Body of pancreas (tissue), 4 donors: ENCODE measurements at regions not wholly inside any gene's neighbourhood (a gene's known extent, or its start where the extent isn't known, plus 50 kb on each side); places are given as distances from the start of the nearest gene placed in this dataset.

Experiments
- ATAC-seq: fragments of 150-250 bp; one replicate; pipeline ENCODE4 v1.9.1; 2016
- DNase-seq, 4 donors: peaks; one replicate each; pipeline ENCODE4 v3.0.0-alpha.2; 2019
- H3K27ac ChIP-seq, 4 donors: fragments of 200-600 bp; sonication (generic); 1 replicate in 3 of 4; 2 replicates in 1 of 4; pipeline versions ENCODE4 v1.5.1 to v1.6.1; 2016 to 2019; ENCODE audit warnings: mild to moderate bottlenecking in 1 of 4, mixed read lengths in 1 of 4, moderate library complexity in 1 of 4
- H3K27me3 ChIP-seq, 2 donors: fragments of 200-600 bp; sonication (generic); one replicate each; pipeline ENCODE4 v1.6.0; 2016; ENCODE audit warnings: mild to moderate bottlenecking in 1 of 2
- H3K36me3 ChIP-seq, 2 donors: fragments of 200-600 bp; sonication (generic); replicated peaks in 1 of 2; 2 replicates each; pipeline ENCODE4 v1.5.1; 2016; ENCODE audit warnings: low read depth in 2 of 2; ENCODE audit not compliant: insufficient read depth in 1 of 2
- H3K4me1 ChIP-seq: fragments of 200-600 bp; sonication (generic); one replicate; pipeline ENCODE4 v1.6.0; 2016
- H3K4me3 ChIP-seq, 2 donors: fragments of 200-600 bp; sonication (generic); 1 replicate in 1 of 2; 2 replicates in 1 of 2; pipeline ENCODE4 v1.5.1; 2016 to 2019
- H3K9me3 ChIP-seq, 3 donors: fragments of 200-600 bp; sonication (generic); 1 replicate in 2 of 3; 2 replicates in 1 of 3; pipeline ENCODE4 v1.5.1; 2016
- POLR2A ChIP-seq, 3 donors: fragments of 450-650 bp; IDR thresholded peaks; one replicate each; pipeline ENCODE4 v1.6.1; 2016; ENCODE audit warnings: antibody characterized with exemption in 3 of 3, mild to moderate bottlenecking in 2 of 3
- WGBS, 2 donors: methylation state at CpG; one replicate each; pipeline ENCODE4 v1.1.5; 2017; 5-methylcytosine and 5-hydroxymethylcytosine counted together
- intact Hi-C: fragments of 100-400 bp; cut with DNase I; formaldehyde crosslinking; loops from one replicate; pipeline ENCODE4 v1.15.1; 2023
- TF ChIP-seq, protein P1 (sequence below), 7 experiments: fragments of 450-650 bp in 4 of 7; fragments of 200-600 bp in 3 of 7; sonication (generic) in 3 of 7; IDR thresholded peaks; one replicate each; pipeline ENCODE4 v1.5.1; 2016 to 2019; ENCODE audit warnings: antibody characterized with exemption in 7 of 7

DNA sequence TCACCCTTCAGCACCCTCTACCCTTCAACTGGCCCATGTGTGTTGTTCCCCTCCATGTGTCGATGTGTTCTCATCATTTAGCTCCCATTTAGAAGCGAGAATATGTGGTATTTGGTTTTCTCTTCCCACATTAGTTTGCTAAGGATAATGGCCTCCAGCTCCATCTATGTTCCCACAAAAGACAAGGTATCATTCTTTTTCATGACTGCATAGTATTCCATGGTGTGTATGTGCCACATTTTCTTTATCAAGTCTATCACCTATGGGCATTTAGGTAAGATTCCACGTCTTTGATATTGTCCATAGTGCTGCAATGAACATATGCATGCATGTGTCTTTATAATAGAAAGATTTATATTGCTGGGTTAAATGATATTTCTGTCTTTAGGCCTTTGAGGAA, 325.1 kb upstream of the ADAMTS16 start:
- 52 to 56% methylated on average over 3 of the region's 3 CpGs for WGBS, 2 donors
- ATAC-seq = no peak
- no peaks in the 10 kb centered on the region for H3K36me3 ChIP-seq

DNA sequence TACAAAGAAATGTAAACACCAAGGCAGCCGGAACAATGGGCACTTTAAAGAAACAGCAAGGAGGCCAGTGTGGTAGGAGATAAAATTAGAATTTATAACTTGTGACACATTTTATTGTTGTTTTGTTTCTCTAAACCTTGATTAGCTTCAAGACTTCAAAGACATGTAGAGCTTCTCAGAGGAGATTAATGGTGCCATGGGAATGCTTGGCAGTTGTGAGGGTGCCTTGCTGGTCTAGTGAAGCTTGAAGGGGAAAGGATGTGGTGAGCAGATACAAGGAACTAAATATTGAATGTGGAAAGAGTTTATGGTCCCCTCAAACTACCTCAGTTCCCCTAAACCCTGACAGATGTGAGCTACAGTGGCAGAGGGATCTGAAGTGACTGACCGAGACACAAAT, 322.4 kb upstream of the ADAMTS16 start:
- 33 to 52% methylated on average over 2 of the region's 2 CpGs for WGBS, 2 donors
- Histone ChIP-seq H3K4me3 (no peak overlapping the region), H3K36me3 (no peaks in the 10 kb centered on the region), H3K27ac (no peak overlapping the region), H3K27me3 (no peaks in the 10 kb centered on the region), H3K9me3 (no peaks in the 10 kb centered on the region), H3K4me1 (no peaks in the 10 kb centered on the region)
- no peak for ATAC-seq
- intact Hi-C loops = no loop called here
- no peak for DNase-seq
- TF ChIP-seq POLR2A (IDR thresholded peaks at IDR 0.05) = no peak
- TF ChIP-seq, protein P1, sequence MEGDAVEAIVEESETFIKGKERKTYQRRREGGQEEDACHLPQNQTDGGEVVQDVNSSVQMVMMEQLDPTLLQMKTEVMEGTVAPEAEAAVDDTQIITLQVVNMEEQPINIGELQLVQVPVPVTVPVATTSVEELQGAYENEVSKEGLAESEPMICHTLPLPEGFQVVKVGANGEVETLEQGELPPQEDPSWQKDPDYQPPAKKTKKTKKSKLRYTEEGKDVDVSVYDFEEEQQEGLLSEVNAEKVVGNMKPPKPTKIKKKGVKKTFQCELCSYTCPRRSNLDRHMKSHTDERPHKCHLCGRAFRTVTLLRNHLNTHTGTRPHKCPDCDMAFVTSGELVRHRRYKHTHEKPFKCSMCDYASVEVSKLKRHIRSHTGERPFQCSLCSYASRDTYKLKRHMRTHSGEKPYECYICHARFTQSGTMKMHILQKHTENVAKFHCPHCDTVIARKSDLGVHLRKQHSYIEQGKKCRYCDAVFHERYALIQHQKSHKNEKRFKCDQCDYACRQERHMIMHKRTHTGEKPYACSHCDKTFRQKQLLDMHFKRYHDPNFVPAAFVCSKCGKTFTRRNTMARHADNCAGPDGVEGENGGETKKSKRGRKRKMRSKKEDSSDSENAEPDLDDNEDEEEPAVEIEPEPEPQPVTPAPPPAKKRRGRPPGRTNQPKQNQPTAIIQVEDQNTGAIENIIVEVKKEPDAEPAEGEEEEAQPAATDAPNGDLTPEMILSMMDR (IDR thresholded peaks at IDR 0.05) = no peak

More for the DNA sequence above, 325.1 kb upstream of the ADAMTS16 start:
- TF ChIP-seq, protein P1 (IDR thresholded peaks at IDR 0.05) = no peak
- no peak for TF ChIP-seq POLR2A (IDR thresholded peaks at IDR 0.05)
- no peak for DNase-seq
- H3K27me3 ChIP-seq = no peaks in the 10 kb centered on the region
- H3K27ac ChIP-seq = no peak overlapping the region
- intact Hi-C loops = no loop called here
- no peak overlapping the region for H3K4me3 ChIP-seq
- no peaks in the 10 kb centered on the region for H3K9me3 ChIP-seq
- no peaks in the 10 kb centered on the region for H3K4me1 ChIP-seq

DNA sequence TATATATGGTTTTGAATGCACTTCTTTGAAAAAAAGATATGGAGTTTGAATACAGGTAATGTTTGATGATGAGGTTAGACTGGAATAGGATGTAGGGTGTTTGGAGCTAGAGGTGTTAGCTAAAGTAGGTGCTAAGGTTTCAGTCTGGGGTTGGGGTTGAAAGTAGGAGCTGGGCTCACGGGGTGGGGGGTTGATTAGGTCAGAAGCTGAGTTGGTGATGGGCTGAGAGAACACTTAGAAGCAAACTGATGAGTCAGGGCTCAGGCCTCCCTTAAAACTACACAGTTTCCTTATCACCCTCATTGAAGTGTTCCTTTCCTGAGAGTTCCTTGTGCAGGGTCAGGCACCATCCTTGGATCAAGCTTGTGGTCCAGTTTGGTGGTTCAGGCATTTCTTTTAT, 308.8 kb upstream of the ADAMTS16 start:
- H3K27ac ChIP-seq = no peak overlapping the region
- H3K4me1 ChIP-seq = no peaks in the 10 kb centered on the region
- no peaks in the 10 kb centered on the region for H3K36me3 ChIP-seq
- no peak overlapping the region for H3K4me3 ChIP-seq
- no peak for DNase-seq
- intact Hi-C loops = no loop called here
- ATAC-seq = no peak
- no peaks in the 10 kb centered on the region for H3K9me3 ChIP-seq
- WGBS, 2 donors = 22 to 24% methylated on average over 1 of the region's 1 CpG
- no peaks in the 10 kb centered on the region for H3K27me3 ChIP-seq
- TF ChIP-seq, protein P1 (IDR thresholded peaks at IDR 0.05) = no peak
- TF ChIP-seq POLR2A (IDR thresholded peaks at IDR 0.05) = no peak

DNA sequence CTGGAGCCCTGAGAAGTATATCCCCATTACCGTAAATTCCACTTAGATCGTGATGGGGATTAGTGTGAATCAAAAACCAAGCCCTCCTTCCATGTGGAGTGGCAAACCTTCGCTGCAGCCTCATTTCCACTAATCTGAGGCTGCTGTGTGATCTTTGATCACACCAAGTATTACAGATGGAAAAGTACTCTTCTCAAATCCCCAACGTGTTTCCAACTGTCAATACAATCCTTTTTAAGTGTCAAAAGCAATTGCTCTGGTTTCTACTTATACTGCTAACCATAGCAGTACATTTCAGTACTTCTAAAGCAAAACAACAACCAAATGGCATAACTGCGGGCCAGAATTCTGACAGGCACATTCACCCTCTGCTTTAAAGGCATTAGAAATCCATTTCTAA, 307.7 kb upstream of the ADAMTS16 start:
- WGBS, 2 donors = 48 to 55% methylated on average over 5 of the region's 5 CpGs
- H3K27me3 ChIP-seq = no peaks in the 10 kb centered on the region
- DNase-seq (no peak), ATAC-seq (no peak)
- H3K4me3 ChIP-seq = no peak overlapping the region
- H3K9me3 ChIP-seq = no peaks in the 10 kb centered on the region
- no peaks in the 10 kb centered on the region for H3K4me1 ChIP-seq
- H3K27ac ChIP-seq = no peak overlapping the region
- no peaks in the 10 kb centered on the region for H3K36me3 ChIP-seq
- intact Hi-C loops = no loop called here
- TF ChIP-seq, protein P1 (IDR thresholded peaks at IDR 0.05) = no peak
- TF ChIP-seq POLR2A (IDR thresholded peaks at IDR 0.05) = no peak

DNA sequence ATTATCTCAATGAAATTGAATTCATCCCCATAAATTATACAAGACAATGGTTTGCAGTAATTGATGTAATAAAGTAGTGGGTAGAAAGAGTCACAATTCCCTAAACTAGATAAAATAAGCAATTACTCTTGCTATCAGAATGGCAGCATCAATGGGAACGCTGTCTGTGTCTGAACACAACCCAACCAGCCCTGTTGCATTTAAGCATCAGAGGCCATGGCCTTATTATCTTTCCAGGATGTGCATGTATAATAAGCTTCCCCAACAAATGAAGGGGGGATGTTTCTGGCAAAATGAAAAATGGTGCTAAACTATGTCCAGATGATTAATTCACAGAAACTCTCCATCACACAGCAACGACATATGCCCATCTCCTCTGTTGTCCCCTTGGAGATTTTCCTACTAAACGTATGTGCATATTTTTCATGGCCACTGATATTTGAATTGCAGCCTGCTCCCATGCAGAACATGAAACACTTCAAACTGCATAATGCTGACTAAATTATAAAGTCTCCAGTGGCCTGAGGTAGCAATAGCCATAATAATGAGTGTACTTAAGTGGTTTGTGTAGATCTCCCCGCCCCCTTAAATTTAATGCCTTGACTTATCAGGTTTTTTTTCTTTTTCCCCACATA, 306.9 kb upstream of the ADAMTS16 start:
- no peaks in the 10 kb centered on the region for H3K4me1 ChIP-seq
- WGBS, 2 donors = 32 to 40% methylated on average over 4 of the region's 4 CpGs
- H3K36me3 ChIP-seq = no peaks in the 10 kb centered on the region
- DNase-seq = no peak
- H3K27me3 ChIP-seq = no peaks in the 10 kb centered on the region
- H3K9me3 ChIP-seq = no peaks in the 10 kb centered on the region
- ATAC-seq = no peak
- H3K4me3 ChIP-seq = no peak overlapping the region
- no peak overlapping the region for H3K27ac ChIP-seq
- intact Hi-C loops = no loop called here
- TF ChIP-seq, protein P1 (IDR thresholded peaks at IDR 0.05) = no peak
- no peak for TF ChIP-seq POLR2A (IDR thresholded peaks at IDR 0.05)
